HFF-Myc (cell line): ENCODE measurements at regions not wholly inside any gene's neighbourhood (a gene's known extent, or its start where the extent isn't known, plus 50 kb on each side); places are given as distances from the start of the nearest gene placed in this dataset.

ENCODE experiments used
- DNase-seq: peaks from one replicate; pipeline ENCODE4 v3.0.0-alpha.2; 2011; ENCODE audit warnings: low read depth; ENCODE audit errors: extremely low read depth
- H3K4me3 ChIP-seq: replicated peaks from 2 replicates; pipeline ENCODE4 v1.5.1; 2011; ENCODE audit warnings: low read depth, mild to moderate bottlenecking, control low read depth, low read length
- CTCF ChIP-seq: IDR thresholded peaks from 2 replicates; pipeline ENCODE4 v1.5.1; 2012; ENCODE audit warnings: mild to moderate bottlenecking, low read depth, low read length, control low read depth; ENCODE audit errors: missing control alignments

GRCh38 chr6:80547827-80548226, 441.4 kb downstream of the BCKDHB start:
- H3K4me3 ChIP-seq, result no peak overlapping the region
- DNase-seq, result peak; percentile 49
- TF ChIP-seq CTCF, result no peak

GRCh38 chr6:80544976-80545722, 438.7 kb downstream of the BCKDHB start:
- H3K4me3 ChIP-seq, result no peak overlapping the region
- DNase-seq, result no peak
- no peak for TF ChIP-seq CTCF

GRCh38 chr6:80544555-80544954, 438.1 kb downstream of the BCKDHB start:
- no peak for DNase-seq
- no peak for TF ChIP-seq CTCF

GRCh38 chr6:80543598-80544222, 437.2 kb downstream of the BCKDHB start:
- H3K4me3 ChIP-seq, result no peak overlapping the region
- DNase-seq, result no peak
- TF ChIP-seq CTCF, result no peak

More at GRCh38 chr6:80544555-80544954, 438.1 kb downstream of the BCKDHB start:
- H3K4me3 ChIP-seq, result no peak overlapping the region

- no peak for TF ChIP-seq CTCF
- DNase-seq, result no peak
- H3K4me3 ChIP-seq, result no peak overlapping the region
Observed at GRCh38 chr6:80543151-80543550, 436.7 kb downstream of the BCKDHB start.

GRCh38 chr6:80541886-80542285, 435.4 kb downstream of the BCKDHB start:
- no peak overlapping the region for H3K4me3 ChIP-seq
- TF ChIP-seq CTCF, result no peak
- DNase-seq, result no peak
